ENCODE measurements at regions not wholly inside any gene's neighbourhood (a gene's known extent, or its start where the extent isn't known, plus 50 kb on each side); places are given as distances from the start of the nearest gene placed in this dataset.

DNA sequence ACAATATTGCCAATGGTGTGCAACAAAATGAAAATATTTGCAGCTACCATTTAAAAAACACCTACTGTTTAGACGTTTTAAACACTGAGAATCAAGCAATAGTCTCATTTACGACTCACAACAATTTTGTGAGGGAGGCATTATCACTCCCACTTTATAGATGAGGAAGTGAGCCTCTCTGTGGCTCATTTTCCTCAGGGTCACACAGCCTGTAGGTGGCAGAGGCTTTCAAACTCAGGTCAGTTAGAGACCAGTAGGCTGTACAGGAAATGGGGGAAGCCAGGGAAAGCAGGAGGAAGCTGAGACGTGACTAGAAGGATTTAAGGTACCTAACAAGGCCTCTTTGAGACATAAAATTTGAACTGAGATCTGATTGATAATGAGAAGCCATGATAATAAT, 95.0 kb upstream of the ZNF521 start:
- TF ChIP-seq, protein P1, sequence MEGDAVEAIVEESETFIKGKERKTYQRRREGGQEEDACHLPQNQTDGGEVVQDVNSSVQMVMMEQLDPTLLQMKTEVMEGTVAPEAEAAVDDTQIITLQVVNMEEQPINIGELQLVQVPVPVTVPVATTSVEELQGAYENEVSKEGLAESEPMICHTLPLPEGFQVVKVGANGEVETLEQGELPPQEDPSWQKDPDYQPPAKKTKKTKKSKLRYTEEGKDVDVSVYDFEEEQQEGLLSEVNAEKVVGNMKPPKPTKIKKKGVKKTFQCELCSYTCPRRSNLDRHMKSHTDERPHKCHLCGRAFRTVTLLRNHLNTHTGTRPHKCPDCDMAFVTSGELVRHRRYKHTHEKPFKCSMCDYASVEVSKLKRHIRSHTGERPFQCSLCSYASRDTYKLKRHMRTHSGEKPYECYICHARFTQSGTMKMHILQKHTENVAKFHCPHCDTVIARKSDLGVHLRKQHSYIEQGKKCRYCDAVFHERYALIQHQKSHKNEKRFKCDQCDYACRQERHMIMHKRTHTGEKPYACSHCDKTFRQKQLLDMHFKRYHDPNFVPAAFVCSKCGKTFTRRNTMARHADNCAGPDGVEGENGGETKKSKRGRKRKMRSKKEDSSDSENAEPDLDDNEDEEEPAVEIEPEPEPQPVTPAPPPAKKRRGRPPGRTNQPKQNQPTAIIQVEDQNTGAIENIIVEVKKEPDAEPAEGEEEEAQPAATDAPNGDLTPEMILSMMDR (conservative IDR thresholded peaks at IDR 0.05; ENCODE audit: low read depth, low read length) = no peak
- no peak for TF ChIP-seq EZH2 (IDR thresholded peaks at IDR 0.05; ENCODE audit: borderline replicate concordance, low read depth, low read length, poor library complexity, severe bottlenecking)

Measured in A673 (cell line).